ENCODE measurements at regions not wholly inside any gene's neighbourhood (a gene's known extent, or its start where the extent isn't known, plus 50 kb on each side); places are given as distances from the start of the nearest gene placed in this dataset.

DNA sequence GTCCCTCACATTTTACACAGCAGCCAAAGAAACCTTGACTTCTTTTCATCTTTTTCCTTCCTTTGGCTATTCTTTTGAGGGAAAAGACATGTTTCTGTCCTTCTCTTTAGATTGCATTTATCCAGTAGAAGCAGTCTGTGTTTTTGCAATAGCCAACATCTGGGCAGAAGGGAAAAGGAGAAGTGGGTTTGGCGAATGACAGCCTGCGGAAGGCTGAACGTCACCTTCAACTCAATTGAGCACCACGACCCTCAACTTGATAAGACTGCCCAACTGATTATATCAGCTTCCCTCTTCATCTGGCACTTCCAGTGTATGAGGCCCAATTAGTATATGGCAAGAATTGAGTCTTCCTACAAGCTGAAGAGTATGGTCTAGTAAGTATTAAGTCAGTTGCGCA, 1997.6 kb upstream of the WWC1 start:
- Histone ChIP-seq H3K4me2 (ENCODE audit: insufficient read depth, low read length) (no peak overlapping the region), H3K9ac (replicated peaks; ENCODE audit: extremely low read depth, insufficient read depth, low read length) (no peak overlapping the region), H3K27me3 (ENCODE audit: control insufficient read depth in 2 of 2, insufficient read depth in 2 of 2, low read length in 2 of 2) (no peaks in the 10 kb centered on the region), H3K9me3 (replicated peaks; ENCODE audit: control insufficient read depth, insufficient read depth, low read length) (peaks cover 2% of the 10 kb centered on the region), H3K4me3 (replicated peaks in 1 of 3; ENCODE audit: insufficient read depth in 1 of 3, low read depth in 1 of 3, low read length in 3 of 3) (no peak overlapping the region), H2AFZ (ENCODE audit: low read depth, low read length) (no peak overlapping the region), H4K20me1 (replicated peaks; ENCODE audit: control insufficient read depth, extremely low read depth, insufficient read depth, low read length) (no peaks in the 10 kb centered on the region), H3K4me1 (ENCODE audit: control insufficient read depth, extremely low read depth, insufficient read depth, low read length) (no peaks in the 10 kb centered on the region), H3K9me1 (replicated peaks; ENCODE audit: control insufficient read depth, extremely low read depth, insufficient read depth, low read length) (no peaks in the 10 kb centered on the region), H3K79me2 (ENCODE audit: control insufficient read depth, insufficient read depth, low read length) (no peaks in the 10 kb centered on the region), H3K36me3 (ENCODE audit: control insufficient read depth in 2 of 2, extremely low read depth in 1 of 2, insufficient read depth in 2 of 2, low read length in 2 of 2) (no peaks in the 10 kb centered on the region), H3K27ac (ENCODE audit: insufficient read depth, low read depth, low read length) (no peak overlapping the region)
- DNase-seq (ENCODE audit: low read depth, low spot score), result no peak
- intact Hi-C loops (cut with micrococcal nuclease) (no loop called here), dilution Hi-C loops (cut with MboI; ENCODE audit: extremely low pct_ligation_motif_present, low sequenced_read_pairs) (no loop called here)
- no peak for FAIRE-seq
- ChIA-PET CTCF (no interaction called here), POLR2A (no interaction called here)
- BruUV-seq (replicated peaks), result no TSS peak
- TF ChIP-seq, protein P1, sequence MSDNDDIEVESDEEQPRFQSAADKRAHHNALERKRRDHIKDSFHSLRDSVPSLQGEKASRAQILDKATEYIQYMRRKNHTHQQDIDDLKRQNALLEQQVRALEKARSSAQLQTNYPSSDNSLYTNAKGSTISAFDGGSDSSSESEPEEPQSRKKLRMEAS (IDR thresholded peaks at IDR 0.05; ENCODE audit: insufficient read depth, insufficient read length), result no peak
- TF ChIP-seq MYC (IDR thresholded peaks at IDR 0.05; ENCODE audit: low read depth, low read length), result no peak
- TF ChIP-seq POLR2AphosphoS5 (IDR thresholded peaks at IDR 0.05; ENCODE audit: insufficient read depth, low read depth, low read length), result no peak
- TF ChIP-seq POLR2A (IDR thresholded peaks at IDR 0.05; ENCODE audit: low read depth, low read length), result no peak
- TF ChIP-seq, protein P2, sequence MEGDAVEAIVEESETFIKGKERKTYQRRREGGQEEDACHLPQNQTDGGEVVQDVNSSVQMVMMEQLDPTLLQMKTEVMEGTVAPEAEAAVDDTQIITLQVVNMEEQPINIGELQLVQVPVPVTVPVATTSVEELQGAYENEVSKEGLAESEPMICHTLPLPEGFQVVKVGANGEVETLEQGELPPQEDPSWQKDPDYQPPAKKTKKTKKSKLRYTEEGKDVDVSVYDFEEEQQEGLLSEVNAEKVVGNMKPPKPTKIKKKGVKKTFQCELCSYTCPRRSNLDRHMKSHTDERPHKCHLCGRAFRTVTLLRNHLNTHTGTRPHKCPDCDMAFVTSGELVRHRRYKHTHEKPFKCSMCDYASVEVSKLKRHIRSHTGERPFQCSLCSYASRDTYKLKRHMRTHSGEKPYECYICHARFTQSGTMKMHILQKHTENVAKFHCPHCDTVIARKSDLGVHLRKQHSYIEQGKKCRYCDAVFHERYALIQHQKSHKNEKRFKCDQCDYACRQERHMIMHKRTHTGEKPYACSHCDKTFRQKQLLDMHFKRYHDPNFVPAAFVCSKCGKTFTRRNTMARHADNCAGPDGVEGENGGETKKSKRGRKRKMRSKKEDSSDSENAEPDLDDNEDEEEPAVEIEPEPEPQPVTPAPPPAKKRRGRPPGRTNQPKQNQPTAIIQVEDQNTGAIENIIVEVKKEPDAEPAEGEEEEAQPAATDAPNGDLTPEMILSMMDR (IDR thresholded peaks at IDR 0.05; ENCODE audit: extremely low read depth in 1 of 2, insufficient read depth in 1 of 2, low read depth in 1 of 2, low read length in 2 of 2), result no peak
- no peak for TF ChIP-seq GATA2 (IDR thresholded peaks at IDR 0.05; ENCODE audit: insufficient read depth, insufficient read length, low read depth, low read length)
- TF ChIP-seq FOS (IDR thresholded peaks at IDR 0.05; ENCODE audit: borderline replicate concordance, insufficient read depth, low read length), result no peak

DNA sequence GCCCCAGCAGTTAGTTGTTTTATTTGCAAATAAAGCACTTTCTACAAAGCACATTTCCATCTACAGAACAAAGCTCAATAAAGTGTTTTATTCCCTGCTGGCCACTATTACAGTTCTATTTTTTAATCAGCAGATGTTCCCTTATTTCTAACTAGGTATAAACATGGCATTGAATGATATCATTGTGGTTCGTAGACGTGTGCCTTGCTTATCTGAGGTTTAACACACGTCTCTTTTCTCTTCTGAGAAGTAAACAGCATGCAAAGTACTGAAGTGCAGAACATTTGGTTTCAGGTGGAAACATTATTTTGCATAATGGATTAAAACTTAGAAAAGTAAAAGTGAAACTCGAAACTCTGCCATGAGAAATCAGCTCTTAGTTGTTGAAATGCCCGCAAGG, 1989.3 kb upstream of the WWC1 start:
- Histone ChIP-seq H2AFZ (ENCODE audit: low read depth, low read length) (no peak overlapping the region), H3K9me3 (replicated peaks; ENCODE audit: control insufficient read depth, insufficient read depth, low read length) (no peaks in the 10 kb centered on the region), H3K4me2 (ENCODE audit: insufficient read depth, low read length) (no peak overlapping the region), H3K27ac (ENCODE audit: insufficient read depth, low read depth, low read length) (no peak overlapping the region), H3K4me3 (replicated peaks in 1 of 3; ENCODE audit: insufficient read depth in 1 of 3, low read depth in 1 of 3, low read length in 3 of 3) (no peak overlapping the region), H3K4me1 (ENCODE audit: control insufficient read depth, extremely low read depth, insufficient read depth, low read length) (no peaks in the 10 kb centered on the region), H4K20me1 (replicated peaks; ENCODE audit: control insufficient read depth, extremely low read depth, insufficient read depth, low read length) (no peaks in the 10 kb centered on the region), H3K9ac (replicated peaks; ENCODE audit: extremely low read depth, insufficient read depth, low read length) (no peak overlapping the region), H3K27me3 (ENCODE audit: control insufficient read depth in 2 of 2, insufficient read depth in 2 of 2, low read length in 2 of 2) (no peaks in the 10 kb centered on the region), H3K36me3 (ENCODE audit: control insufficient read depth in 2 of 2, extremely low read depth in 1 of 2, insufficient read depth in 2 of 2, low read length in 2 of 2) (no peaks in the 10 kb centered on the region), H3K9me1 (replicated peaks; ENCODE audit: control insufficient read depth, extremely low read depth, insufficient read depth, low read length) (no peaks in the 10 kb centered on the region), H3K79me2 (ENCODE audit: control insufficient read depth, insufficient read depth, low read length) (no peaks in the 10 kb centered on the region)
- intact Hi-C loops (cut with micrococcal nuclease), result no loop called here
- no TSS peak for BruUV-seq (replicated peaks)
- POLR2A ChIA-PET, result no interaction called here
- dilution Hi-C loops (cut with MboI; ENCODE audit: extremely low pct_ligation_motif_present, low sequenced_read_pairs), result no loop called here
- DNase-seq (ENCODE audit: low read depth, low spot score) (no peak), FAIRE-seq (no peak)
- CTCF ChIA-PET, result no interaction called here
- TF ChIP-seq FOS (IDR thresholded peaks at IDR 0.05; ENCODE audit: borderline replicate concordance, insufficient read depth, low read length) (no peak), POLR2AphosphoS5 (IDR thresholded peaks at IDR 0.05; ENCODE audit: insufficient read depth, low read depth, low read length) (no peak), GATA2 (IDR thresholded peaks at IDR 0.05; ENCODE audit: insufficient read depth, insufficient read length, low read depth, low read length) (no peak), MYC (IDR thresholded peaks at IDR 0.05; ENCODE audit: low read depth, low read length) (no peak), EZH2 (IDR thresholded peaks at IDR 0.05; ENCODE audit: borderline replicate concordance, low read depth, low read length, severe bottlenecking) (no peak), POLR2A (IDR thresholded peaks at IDR 0.05; ENCODE audit: low read depth, low read length) (no peak), JUN (IDR thresholded peaks at IDR 0.05; ENCODE audit: borderline replicate concordance, insufficient read depth, insufficient read length, low read depth) (no peak)
- TF ChIP-seq, protein P1 (IDR thresholded peaks at IDR 0.05; ENCODE audit: insufficient read depth, insufficient read length), result no peak
- TF ChIP-seq, protein P2 (IDR thresholded peaks at IDR 0.05; ENCODE audit: extremely low read depth in 1 of 2, insufficient read depth in 1 of 2, low read depth in 1 of 2, low read length in 2 of 2), result no peak

All from endothelial cell of umbilical vein (primary cell).